ENCODE measurements at regions not wholly inside any gene's neighbourhood (a gene's known extent, or its start where the extent isn't known, plus 50 kb on each side); places are given as distances from the start of the nearest gene placed in this dataset.

DNA sequence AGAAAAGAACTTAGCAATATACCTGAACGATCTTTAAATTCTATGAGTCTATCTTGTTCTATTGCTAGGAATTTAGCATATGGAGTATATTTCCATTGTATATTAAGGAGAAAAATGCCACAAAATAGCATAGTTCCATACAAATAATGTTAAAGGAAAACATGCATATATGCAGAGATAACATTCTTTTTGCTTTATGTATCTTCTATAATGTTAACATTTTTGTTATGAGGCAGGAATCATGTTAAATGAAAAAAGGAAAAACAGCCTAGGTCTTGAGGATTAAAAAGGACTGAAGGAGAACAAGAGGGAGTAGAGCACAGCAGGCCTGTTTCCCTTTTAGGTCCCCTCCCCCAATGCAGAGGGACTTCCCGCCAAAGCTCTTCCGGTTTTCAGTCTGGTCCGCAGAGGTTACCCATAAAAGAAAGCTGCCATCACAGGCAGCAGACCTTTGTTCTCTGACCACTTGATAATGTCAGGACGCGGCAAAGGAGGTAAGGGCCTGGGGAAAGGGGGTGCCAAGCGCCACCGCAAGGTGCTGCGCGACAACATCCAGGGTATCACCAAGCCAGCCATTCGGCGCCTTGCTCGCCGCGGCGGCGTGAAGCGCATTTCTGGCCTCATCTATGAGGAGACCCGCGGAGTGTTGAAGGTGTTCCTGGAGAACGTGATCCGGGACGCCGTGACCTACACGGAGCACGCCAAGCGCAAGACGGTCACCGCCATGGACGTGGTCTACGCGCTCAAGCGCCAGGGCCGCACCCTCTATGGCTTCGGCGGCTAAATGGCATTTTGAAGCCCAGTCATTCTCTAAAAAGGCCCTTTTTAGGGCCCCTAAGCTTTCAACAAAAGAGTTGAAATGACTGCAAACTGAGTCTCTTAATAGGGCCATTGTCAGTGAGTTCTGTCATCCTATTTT, 108.4 kb upstream of the PRSS16 start:
- TF ChIP-seq, protein P1, sequence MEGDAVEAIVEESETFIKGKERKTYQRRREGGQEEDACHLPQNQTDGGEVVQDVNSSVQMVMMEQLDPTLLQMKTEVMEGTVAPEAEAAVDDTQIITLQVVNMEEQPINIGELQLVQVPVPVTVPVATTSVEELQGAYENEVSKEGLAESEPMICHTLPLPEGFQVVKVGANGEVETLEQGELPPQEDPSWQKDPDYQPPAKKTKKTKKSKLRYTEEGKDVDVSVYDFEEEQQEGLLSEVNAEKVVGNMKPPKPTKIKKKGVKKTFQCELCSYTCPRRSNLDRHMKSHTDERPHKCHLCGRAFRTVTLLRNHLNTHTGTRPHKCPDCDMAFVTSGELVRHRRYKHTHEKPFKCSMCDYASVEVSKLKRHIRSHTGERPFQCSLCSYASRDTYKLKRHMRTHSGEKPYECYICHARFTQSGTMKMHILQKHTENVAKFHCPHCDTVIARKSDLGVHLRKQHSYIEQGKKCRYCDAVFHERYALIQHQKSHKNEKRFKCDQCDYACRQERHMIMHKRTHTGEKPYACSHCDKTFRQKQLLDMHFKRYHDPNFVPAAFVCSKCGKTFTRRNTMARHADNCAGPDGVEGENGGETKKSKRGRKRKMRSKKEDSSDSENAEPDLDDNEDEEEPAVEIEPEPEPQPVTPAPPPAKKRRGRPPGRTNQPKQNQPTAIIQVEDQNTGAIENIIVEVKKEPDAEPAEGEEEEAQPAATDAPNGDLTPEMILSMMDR (IDR thresholded peaks at IDR 0.05): no peak
- TF ChIP-seq POLR2AphosphoS5 (IDR thresholded peaks at IDR 0.05; ENCODE audit: low read depth, low read length): no peak

All from Panc1 (cell line).